A549 (cell line): ENCODE measurements at regions not wholly inside any gene's neighbourhood (a gene's known extent, or its start where the extent isn't known, plus 50 kb on each side); places are given as distances from the start of the nearest gene placed in this dataset.

Source experiments
- ATAC-seq, 2 experiments: fragments of 200-7000 bp in 1 of 2; fragments of >200 bp in 1 of 2; cut with Nextera tagmentation in 1 of 2; cut with Tn5 transposase in 1 of 2; 3 replicates each; pipeline versions ENCODE4 v1.8.0 to v1.9.1; 2018 to 2020; ENCODE audit warnings: mild to moderate bottlenecking in 1 of 2, moderate library complexity in 1 of 2
- CTCF ChIA-PET: fragments of 300-600 bp; sonication (Branson Sonifier 250); formaldehyde crosslinking; extraction: SDS; loops from one replicate; lab custom pipeline; 2021; ENCODE audit warnings: antibody characterized with exemption, inconsistent platforms; lab: Yijun Ruan, JAX
- POLR2A ChIA-PET: fragments of 350-600 bp; formaldehyde crosslinking; extraction: SDS; loops from one replicate; lab custom pipeline; 2021; ENCODE audit warnings: antibody characterized with exemption, inconsistent platforms; lab: Yijun Ruan, JAX
- DNase-seq, 2 experiments: peaks; one replicate each; pipeline versions ENCODE4 v3.0.0 to v3.0.0-alpha.2; 2011 to 2016; ENCODE audit warnings: low read depth in 1 of 2, low spot score in 1 of 2
- FAIRE-seq: peaks from 2 replicates; lab custom pipeline; 2011; peaks lifted over from hg19 to GRCh38; lab: Jason Lieb, UNC
- H3K27ac ChIP-seq, 2 experiments: fragments of >200 bp; sonication (Bioruptor Twin); formaldehyde crosslinking; 3 replicates each; pipeline ENCODE4 v1.5.1; 2016 to 2017
- H3K4me1 ChIP-seq: fragments of >200 bp; sonication (Bioruptor Twin); formaldehyde crosslinking; 3 replicates; pipeline ENCODE4 v1.6.1; 2016
- H3K4me2 ChIP-seq: fragments of >200 bp; sonication (Bioruptor Twin); formaldehyde crosslinking; 3 replicates; pipeline ENCODE4 v1.6.1; 2016
- H3K4me3 ChIP-seq: fragments of >200 bp; sonication (Bioruptor Twin); formaldehyde crosslinking; 3 replicates; pipeline ENCODE4 v1.5.1; 2016
- H3K9me3 ChIP-seq: fragments of >200 bp; sonication (Bioruptor Twin); formaldehyde crosslinking; 3 replicates; pipeline ENCODE4 v1.6.1; 2016
- BHLHE40 ChIP-seq: IDR thresholded peaks from 2 replicates; pipeline ENCODE4 v1.6.1; 2012; ENCODE audit warnings: low read depth, low read length, inconsistent platforms
- CBX8 ChIP-seq: fragments of 200-600 bp; sonication (generic); IDR thresholded peaks from 2 replicates; pipeline ENCODE4 v1.6.1; 2016
- CEBPB ChIP-seq, 2 experiments: fragments of >200 bp in 1 of 2; sonication (Bioruptor Twin) in 1 of 2; formaldehyde crosslinking in 1 of 2; IDR thresholded peaks; 2 replicates each; pipeline ENCODE4 v1.6.1; 2012 to 2016
- CHD2 ChIP-seq: fragments of 150-350 bp; IDR thresholded peaks from 2 replicates; pipeline ENCODE4 v1.6.1; 2014; ENCODE audit warnings: low read length; ENCODE audit not compliant: partially characterized antibody
- CHD4 ChIP-seq: fragments of 200-600 bp; sonication (generic); IDR thresholded peaks from 2 replicates; pipeline ENCODE4 v1.6.1; 2016; ENCODE audit warnings: antibody characterized with exemption, mild to moderate bottlenecking, borderline replicate concordance
- EP300 ChIP-seq, 2 experiments: fragments of >200 bp; sonication (Bioruptor Twin); formaldehyde crosslinking; IDR thresholded peaks; 2 replicates in 1 of 2; 3 replicates in 1 of 2; pipeline ENCODE4 v1.6.1; 2016 to 2017
- ESRRA ChIP-seq: fragments of 150-350 bp; IDR thresholded peaks from 2 replicates; pipeline ENCODE4 v1.6.1; 2014; ENCODE audit warnings: mild to moderate bottlenecking, low read length, borderline replicate concordance
- FOXS1 ChIP-seq: fragments of 250-450 bp; sonication (Bioruptor Pico); IDR thresholded peaks from 2 replicates; pipeline ENCODE4 v1.5.0; 2020; ENCODE audit warnings: mild to moderate bottlenecking, moderate library complexity
- HDAC2 ChIP-seq: fragments of 200-600 bp; sonication (generic); IDR thresholded peaks from 2 replicates; pipeline ENCODE4 v1.6.1; 2016
- HEYL ChIP-seq: fragments of 250-450 bp; sonication (Bioruptor Pico); IDR thresholded peaks from 2 replicates; pipeline ENCODE4 v1.8.0; 2021; ENCODE audit warnings: mild to moderate bottlenecking, moderate library complexity
- HOXA7 ChIP-seq: fragments of 250-450 bp; sonication (Bioruptor Pico); IDR thresholded peaks from 2 replicates; pipeline ENCODE4 v1.5.0; 2020; ENCODE audit warnings: mild to moderate bottlenecking, moderate library complexity
- JUN ChIP-seq, 2 experiments: fragments of >200 bp; sonication (Bioruptor Twin); formaldehyde crosslinking; IDR thresholded peaks; 2 replicates in 1 of 2; 3 replicates in 1 of 2; pipeline ENCODE4 v1.6.1; 2016 to 2017
- KDM1A ChIP-seq: fragments of 200-600 bp; sonication (generic); IDR thresholded peaks from 2 replicates; pipeline ENCODE4 v1.6.1; 2016; ENCODE audit warnings: low read depth, mild to moderate bottlenecking
- KDM5A ChIP-seq: fragments of 200-600 bp; sonication (generic); IDR thresholded peaks from 2 replicates; pipeline ENCODE4 v1.6.1; 2016; ENCODE audit warnings: antibody characterized with exemption, mild to moderate bottlenecking
- MAFK ChIP-seq: fragments of 450-650 bp; IDR thresholded peaks from 2 replicates; pipeline ENCODE4 v1.6.1; 2014; ENCODE audit not compliant: partially characterized antibody
- MYC ChIP-seq: IDR thresholded peaks from 2 replicates; pipeline ENCODE4 v1.6.1; 2012; ENCODE audit warnings: mild to moderate bottlenecking, inconsistent platforms, low read length, improper control_type of control experiment, borderline replicate concordance
- NFE2L2 ChIP-seq: fragments of 150-350 bp; conservative IDR thresholded peaks from 2 replicates; pipeline ENCODE4 v1.6.1; 2014; ENCODE audit warnings: low read length
- NPAS2 ChIP-seq: fragments of 250-450 bp; sonication (Bioruptor Pico); IDR thresholded peaks from 2 replicates; pipeline ENCODE4 v1.8.0; 2022; ENCODE audit warnings: mild to moderate bottlenecking, moderate library complexity, borderline replicate concordance
- PHF8 ChIP-seq: fragments of 200-600 bp; sonication (generic); IDR thresholded peaks from 2 replicates; pipeline ENCODE4 v1.6.1; 2016; ENCODE audit warnings: low read depth, mild to moderate bottlenecking, antibody characterized with exemption, moderate library complexity, borderline replicate concordance
- RAD21 ChIP-seq, 2 experiments: fragments of >200 bp in 1 of 2; sonication (Bioruptor Twin) in 1 of 2; formaldehyde crosslinking in 1 of 2; IDR thresholded peaks in 1 of 2; conservative IDR thresholded peaks in 1 of 2; 2 replicates in 1 of 2; 3 replicates in 1 of 2; pipeline ENCODE4 v1.6.1; 2012 to 2018; ENCODE audit warnings: inconsistent platforms in 1 of 2
- RCOR1 ChIP-seq: fragments of 150-350 bp; IDR thresholded peaks from 2 replicates; pipeline ENCODE4 v1.6.1; 2014; ENCODE audit warnings: antibody characterized with exemption, low read length, low read depth
- RFX5 ChIP-seq: fragments of 450-650 bp; IDR thresholded peaks from 2 replicates; pipeline ENCODE4 v1.7.1; 2014; ENCODE audit warnings: antibody characterized with exemption, mild to moderate bottlenecking, moderate library complexity
- RNF2 ChIP-seq: fragments of 200-600 bp; sonication (generic); IDR thresholded peaks from 2 replicates; pipeline ENCODE4 v1.6.1; 2016; ENCODE audit warnings: low read depth, mild to moderate bottlenecking, antibody characterized with exemption, moderate library complexity, borderline replicate concordance
- TFCP2L1 ChIP-seq: fragments of 250-450 bp; sonication (Bioruptor Pico); IDR thresholded peaks from 2 replicates; pipeline ENCODE4 v1.5.0; 2021; ENCODE audit warnings: mild to moderate bottlenecking
- TP53 ChIP-seq: fragments of 250-450 bp; sonication (Bioruptor Pico); IDR thresholded peaks from 2 replicates; pipeline ENCODE4 v1.5.0; 2021; ENCODE audit warnings: mild to moderate bottlenecking, moderate library complexity
- USF2 ChIP-seq: fragments of 450-650 bp; IDR thresholded peaks from 2 replicates; pipeline ENCODE4 v1.6.1; 2014; ENCODE audit warnings: antibody characterized with exemption
- ZFP36 ChIP-seq: fragments of 450-650 bp; IDR thresholded peaks from 2 replicates; pipeline ENCODE4 v1.6.1; 2014; ENCODE audit warnings: borderline replicate concordance; ENCODE audit not compliant: partially characterized antibody
- ZSCAN20 ChIP-seq: fragments of 250-450 bp; sonication (Bioruptor Pico); IDR thresholded peaks from 2 replicates; pipeline ENCODE4 v1.8.0; 2022; ENCODE audit warnings: mild to moderate bottlenecking, moderate library complexity
- WGBS: methylation state at CpG from one replicate; pipeline ENCODE4 v1.1.6; 2017; ENCODE audit errors: missing lambda C conversion rate; 5-methylcytosine and 5-hydroxymethylcytosine counted together
- TF ChIP-seq, protein P1 (sequence below): fragments of 150-350 bp; IDR thresholded peaks from 2 replicates; pipeline ENCODE4 v1.6.1; 2014; ENCODE audit warnings: low read depth, mild to moderate bottlenecking, low read length

DNA sequence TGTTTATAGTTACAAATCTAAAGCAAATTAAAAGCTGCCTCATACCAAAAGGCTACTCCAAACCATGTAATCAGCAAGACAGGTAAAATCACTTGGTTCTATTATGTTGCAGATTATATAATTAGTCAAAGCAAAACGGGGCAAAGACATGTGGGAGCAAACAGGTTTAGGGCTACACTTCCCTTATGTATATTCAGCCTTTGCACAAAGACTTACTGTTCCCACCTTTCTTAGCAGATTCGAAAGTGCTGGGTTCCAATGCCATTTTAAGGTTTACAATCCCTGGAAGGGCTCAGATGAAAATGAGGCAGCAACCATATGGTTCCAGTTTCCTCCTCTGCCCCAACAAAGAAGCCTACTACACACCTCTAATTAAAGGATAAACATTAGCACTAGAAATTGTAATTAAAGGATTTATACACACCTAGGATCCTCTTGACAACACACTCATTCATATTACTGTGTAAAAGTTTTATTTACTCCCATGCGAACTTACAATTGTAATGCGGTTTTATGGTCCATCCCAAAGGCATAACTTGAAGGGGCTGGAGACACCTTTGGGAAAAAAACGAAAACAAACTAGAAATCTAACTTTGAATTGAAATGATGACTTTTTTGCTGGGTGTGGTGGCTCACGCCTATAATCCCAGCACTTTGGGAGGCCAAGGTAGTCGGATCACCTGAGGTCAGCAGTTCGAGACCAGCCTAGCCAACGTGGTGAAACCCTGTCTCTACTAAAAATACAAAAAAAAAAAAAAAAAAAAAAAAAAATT, 117.3 kb upstream of the PKN2 start:
- Histone ChIP-seq H3K4me2 (no peak overlapping the region), H3K27ac (no peak overlapping the region), H3K4me1 (no peaks in the 10 kb centered on the region), H3K9me3 (no peaks in the 10 kb centered on the region), H3K4me3 (no peak overlapping the region)
- ATAC-seq: no peak
- FAIRE-seq: no peak
- CTCF ChIA-PET: interaction anchor here (0.9 kb wide), 1 partner anchor 10 kb away, joined by 3 read pairs; no protein-coding TSS in a partner anchor
- 23% methylated on average over 9 of the region's 9 CpGs for whole genome bisulfite sequencing
- DNase-seq: no peak
- no peak for TF ChIP-seq HEYL (CRISPR knock-in tag)
- peak; percentile 75; the same call in 1 of the 2 replicates for TF ChIP-seq RNF2
- TF ChIP-seq KDM5A: no peak
- TF ChIP-seq CEBPB (IDR thresholded peaks at IDR 0.05): no peak
- no peak for TF ChIP-seq NFE2L2
- no peak for TF ChIP-seq TFCP2L1 (CRISPR knock-in tag)
- no peak for TF ChIP-seq MYC
- no peak for TF ChIP-seq ZFP36
- TF ChIP-seq HOXA7 (CRISPR knock-in tag): no peak
- no peak for TF ChIP-seq MAFK
- no peak for TF ChIP-seq ESRRA
- TF ChIP-seq CHD2: no peak
- no peak for TF ChIP-seq KDM1A
- no peak for TF ChIP-seq USF2
- no peak for TF ChIP-seq NPAS2 (CRISPR knock-in tag)
- TF ChIP-seq CHD4: no peak
- TF ChIP-seq CBX8: peak; percentile 54; the same call in 1 of the 2 replicates
- TF ChIP-seq PHF8: no peak
- POLR2A ChIA-PET: no interaction called here

DNA sequence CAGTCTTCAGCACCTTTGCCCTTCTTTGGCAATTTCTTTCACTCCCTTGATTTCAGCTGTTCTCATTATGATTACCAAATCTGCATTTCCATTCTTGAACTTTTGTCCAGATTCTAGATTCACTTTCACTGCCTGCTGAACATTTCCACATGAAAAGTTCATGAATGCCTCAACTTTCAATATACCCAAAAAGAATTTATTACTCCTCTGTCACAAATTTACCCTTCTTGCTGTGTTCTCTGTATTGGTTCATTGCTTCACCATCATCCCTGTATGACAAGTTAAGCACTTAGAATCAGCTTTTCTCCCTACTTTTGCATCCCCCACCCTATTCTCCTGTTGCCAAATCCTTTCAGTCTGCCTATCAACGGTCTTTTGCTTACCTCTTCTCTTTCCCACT, 112.6 kb upstream of the PKN2 start:
- CTCF ChIA-PET: no interaction called here
- DNase-seq: no peak
- FAIRE-seq: no peak
- 0% methylated on average over 1 of the region's 1 CpG for WGBS
- no peak for TF ChIP-seq TP53 (CRISPR knock-in tag)
- TF ChIP-seq RCOR1: no peak
- TF ChIP-seq HDAC2: no peak
- TF ChIP-seq RNF2: no peak
- no peak for TF ChIP-seq ZSCAN20 (CRISPR knock-in tag)
- no peak for TF ChIP-seq KDM1A
- no peak for TF ChIP-seq TFCP2L1 (CRISPR knock-in tag)
- TF ChIP-seq NPAS2 (CRISPR knock-in tag): no peak
- TF ChIP-seq CHD2: no peak
- TF ChIP-seq RFX5: no peak
- no peak for TF ChIP-seq CEBPB (IDR thresholded peaks at IDR 0.05)
- TF ChIP-seq RAD21 (conservative IDR thresholded peaks at IDR 0.05 in 1 of 2, IDR thresholded peaks at IDR 0.05 in 1 of 2): no peak
- TF ChIP-seq JUN (IDR thresholded peaks at IDR 0.05): no peak
- TF ChIP-seq FOXS1 (CRISPR knock-in tag): no peak
- TF ChIP-seq, protein P1, sequence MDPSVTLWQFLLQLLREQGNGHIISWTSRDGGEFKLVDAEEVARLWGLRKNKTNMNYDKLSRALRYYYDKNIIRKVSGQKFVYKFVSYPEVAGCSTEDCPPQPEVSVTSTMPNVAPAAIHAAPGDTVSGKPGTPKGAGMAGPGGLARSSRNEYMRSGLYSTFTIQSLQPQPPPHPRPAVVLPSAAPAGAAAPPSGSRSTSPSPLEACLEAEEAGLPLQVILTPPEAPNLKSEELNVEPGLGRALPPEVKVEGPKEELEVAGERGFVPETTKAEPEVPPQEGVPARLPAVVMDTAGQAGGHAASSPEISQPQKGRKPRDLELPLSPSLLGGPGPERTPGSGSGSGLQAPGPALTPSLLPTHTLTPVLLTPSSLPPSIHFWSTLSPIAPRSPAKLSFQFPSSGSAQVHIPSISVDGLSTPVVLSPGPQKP: no peak
- no peak for TF ChIP-seq BHLHE40
- TF ChIP-seq EP300 (IDR thresholded peaks at IDR 0.05): no peak
- POLR2A ChIA-PET: no interaction called here
- no peaks in the 10 kb centered on the region for H3K9me3 ChIP-seq
- H3K4me1 ChIP-seq: no peaks in the 10 kb centered on the region
- H3K4me2 ChIP-seq: no peak overlapping the region
- no peak for ATAC-seq
- no peak overlapping the region for H3K4me3 ChIP-seq
- no peak overlapping the region for H3K27ac ChIP-seq
